Right lobe of liver (tissue), 4 donors: ENCODE measurements at regions not wholly inside any gene's neighbourhood (a gene's known extent, or its start where the extent isn't known, plus 50 kb on each side); places are given as distances from the start of the nearest gene placed in this dataset.

Source experiments
- POLR2A ChIP-seq: fragments of 450-650 bp; IDR thresholded peaks from one replicate; pipeline ENCODE4 v1.6.1; 2017; ENCODE audit warnings: antibody characterized with exemption, mild to moderate bottlenecking
- TF ChIP-seq, protein P1 (sequence below), 4 donors: fragments of 200-600 bp in 3 of 4; fragments of 450-650 bp in 1 of 4; IDR thresholded peaks; one replicate each; pipeline versions ENCODE4 v1.5.1 to v1.8.0; 2016 to 2022; ENCODE audit warnings: antibody characterized with exemption in 4 of 4, mild to moderate bottlenecking in 2 of 4
- donor health status: DM: no; HTN: no; CAD: no.
- donor health status: DM: no; HTN: no; CAD: no.
- donor health status: DM: no; HTN: yes; CAD: no.

DNA sequence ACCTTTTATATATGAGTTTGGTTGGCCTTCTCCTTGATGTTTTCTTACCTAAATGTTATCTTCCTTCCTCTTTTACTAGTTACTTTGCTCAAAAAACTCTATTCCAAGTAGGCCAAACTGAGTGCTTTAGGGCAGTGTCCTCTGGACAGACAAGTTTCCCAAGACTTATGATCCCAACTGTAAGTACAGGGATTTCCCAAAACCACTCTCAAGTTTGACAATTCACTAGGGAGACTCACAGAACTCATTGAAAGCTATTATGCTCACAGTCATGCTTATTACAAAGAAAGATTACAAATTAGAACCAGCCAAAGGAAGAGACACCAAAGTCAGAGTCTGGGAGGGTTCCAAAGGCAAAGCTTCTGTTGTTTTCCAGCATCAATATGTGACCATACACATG is 534.2 kb upstream of the ALCAM start:
- TF ChIP-seq, protein P1, sequence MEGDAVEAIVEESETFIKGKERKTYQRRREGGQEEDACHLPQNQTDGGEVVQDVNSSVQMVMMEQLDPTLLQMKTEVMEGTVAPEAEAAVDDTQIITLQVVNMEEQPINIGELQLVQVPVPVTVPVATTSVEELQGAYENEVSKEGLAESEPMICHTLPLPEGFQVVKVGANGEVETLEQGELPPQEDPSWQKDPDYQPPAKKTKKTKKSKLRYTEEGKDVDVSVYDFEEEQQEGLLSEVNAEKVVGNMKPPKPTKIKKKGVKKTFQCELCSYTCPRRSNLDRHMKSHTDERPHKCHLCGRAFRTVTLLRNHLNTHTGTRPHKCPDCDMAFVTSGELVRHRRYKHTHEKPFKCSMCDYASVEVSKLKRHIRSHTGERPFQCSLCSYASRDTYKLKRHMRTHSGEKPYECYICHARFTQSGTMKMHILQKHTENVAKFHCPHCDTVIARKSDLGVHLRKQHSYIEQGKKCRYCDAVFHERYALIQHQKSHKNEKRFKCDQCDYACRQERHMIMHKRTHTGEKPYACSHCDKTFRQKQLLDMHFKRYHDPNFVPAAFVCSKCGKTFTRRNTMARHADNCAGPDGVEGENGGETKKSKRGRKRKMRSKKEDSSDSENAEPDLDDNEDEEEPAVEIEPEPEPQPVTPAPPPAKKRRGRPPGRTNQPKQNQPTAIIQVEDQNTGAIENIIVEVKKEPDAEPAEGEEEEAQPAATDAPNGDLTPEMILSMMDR (IDR thresholded peaks at IDR 0.05), result no peak
- no peak for TF ChIP-seq POLR2A
